Cardiac fibroblast (primary cell): ENCODE measurements at regions not wholly inside any gene's neighbourhood (a gene's known extent, or its start where the extent isn't known, plus 50 kb on each side); places are given as distances from the start of the nearest gene placed in this dataset.

Experiments used
- DNase-seq, 2 donors: peaks; one replicate each; pipeline versions ENCODE4 v3.0.0 to v3.0.0-alpha.2; 2010; ENCODE audit warnings: low read depth in 2 of 2
- H3K4me3 ChIP-seq, 2 donors: replicated peaks in 1 of 2; 1 replicate in 1 of 2; 2 replicates in 1 of 2; pipeline ENCODE4 v1.5.1; 2011; ENCODE audit warnings: low read depth in 2 of 2, low read length in 2 of 2, mild to moderate bottlenecking in 2 of 2, moderate library complexity in 1 of 2
- TF ChIP-seq, protein P1 (sequence below): IDR thresholded peaks from one replicate; pipeline ENCODE4 v1.5.1; 2011; ENCODE audit warnings: low read depth, mild to moderate bottlenecking, low read length, inconsistent platforms

DNA sequence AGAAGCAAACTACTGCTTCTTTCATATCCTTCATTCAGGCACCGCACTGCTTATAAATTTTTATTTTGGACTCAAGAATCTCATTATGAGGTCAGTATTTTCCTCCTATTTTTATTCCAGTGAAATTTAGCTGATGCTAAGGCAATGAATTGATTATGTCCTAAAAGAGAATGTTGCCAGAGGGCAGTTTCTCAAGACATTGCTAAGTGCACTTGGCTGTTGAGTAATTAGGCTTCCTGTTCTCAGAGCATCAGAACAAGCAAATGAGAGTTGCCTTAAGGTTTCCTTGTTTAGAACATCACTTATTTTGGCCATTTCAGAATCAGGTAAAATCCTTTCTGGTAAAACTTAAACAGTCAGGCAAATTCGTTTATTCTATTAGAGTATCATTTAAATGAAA is 548.6 kb upstream of the ZEB2 start:
- TF ChIP-seq, protein P1, sequence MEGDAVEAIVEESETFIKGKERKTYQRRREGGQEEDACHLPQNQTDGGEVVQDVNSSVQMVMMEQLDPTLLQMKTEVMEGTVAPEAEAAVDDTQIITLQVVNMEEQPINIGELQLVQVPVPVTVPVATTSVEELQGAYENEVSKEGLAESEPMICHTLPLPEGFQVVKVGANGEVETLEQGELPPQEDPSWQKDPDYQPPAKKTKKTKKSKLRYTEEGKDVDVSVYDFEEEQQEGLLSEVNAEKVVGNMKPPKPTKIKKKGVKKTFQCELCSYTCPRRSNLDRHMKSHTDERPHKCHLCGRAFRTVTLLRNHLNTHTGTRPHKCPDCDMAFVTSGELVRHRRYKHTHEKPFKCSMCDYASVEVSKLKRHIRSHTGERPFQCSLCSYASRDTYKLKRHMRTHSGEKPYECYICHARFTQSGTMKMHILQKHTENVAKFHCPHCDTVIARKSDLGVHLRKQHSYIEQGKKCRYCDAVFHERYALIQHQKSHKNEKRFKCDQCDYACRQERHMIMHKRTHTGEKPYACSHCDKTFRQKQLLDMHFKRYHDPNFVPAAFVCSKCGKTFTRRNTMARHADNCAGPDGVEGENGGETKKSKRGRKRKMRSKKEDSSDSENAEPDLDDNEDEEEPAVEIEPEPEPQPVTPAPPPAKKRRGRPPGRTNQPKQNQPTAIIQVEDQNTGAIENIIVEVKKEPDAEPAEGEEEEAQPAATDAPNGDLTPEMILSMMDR = no peak
- no peak for DNase-seq

DNA sequence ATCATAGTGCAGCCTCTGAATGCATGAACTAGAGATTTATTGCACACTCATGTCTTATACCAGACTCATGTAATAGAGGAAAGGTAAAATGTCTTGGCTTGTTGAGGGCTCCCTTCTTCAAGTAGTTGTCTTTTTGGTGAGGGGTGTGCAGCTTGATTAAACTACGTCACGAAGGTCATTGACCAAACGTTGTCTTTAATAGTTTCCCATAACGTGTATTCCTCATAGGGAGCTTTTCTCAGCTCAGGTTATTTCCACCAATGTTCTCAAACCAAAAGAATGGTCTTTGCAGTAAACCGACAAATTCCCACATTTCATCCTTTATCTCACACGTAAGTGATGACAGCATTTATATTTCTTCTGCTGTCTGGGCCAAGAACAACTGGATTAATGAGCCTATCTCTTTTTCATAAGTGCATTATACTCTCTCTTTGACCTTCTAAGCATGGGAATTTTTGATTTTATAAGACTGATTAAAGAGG is 547.7 kb upstream of the ZEB2 start:
- peak in 1 of 2 donors; percentile 34 for DNase-seq
- H3K4me3 ChIP-seq = no peak overlapping the region
- TF ChIP-seq, protein P1 = no peak

More for the DNA sequence above, 548.6 kb upstream of the ZEB2 start:
- no peak overlapping the region for H3K4me3 ChIP-seq

DNA sequence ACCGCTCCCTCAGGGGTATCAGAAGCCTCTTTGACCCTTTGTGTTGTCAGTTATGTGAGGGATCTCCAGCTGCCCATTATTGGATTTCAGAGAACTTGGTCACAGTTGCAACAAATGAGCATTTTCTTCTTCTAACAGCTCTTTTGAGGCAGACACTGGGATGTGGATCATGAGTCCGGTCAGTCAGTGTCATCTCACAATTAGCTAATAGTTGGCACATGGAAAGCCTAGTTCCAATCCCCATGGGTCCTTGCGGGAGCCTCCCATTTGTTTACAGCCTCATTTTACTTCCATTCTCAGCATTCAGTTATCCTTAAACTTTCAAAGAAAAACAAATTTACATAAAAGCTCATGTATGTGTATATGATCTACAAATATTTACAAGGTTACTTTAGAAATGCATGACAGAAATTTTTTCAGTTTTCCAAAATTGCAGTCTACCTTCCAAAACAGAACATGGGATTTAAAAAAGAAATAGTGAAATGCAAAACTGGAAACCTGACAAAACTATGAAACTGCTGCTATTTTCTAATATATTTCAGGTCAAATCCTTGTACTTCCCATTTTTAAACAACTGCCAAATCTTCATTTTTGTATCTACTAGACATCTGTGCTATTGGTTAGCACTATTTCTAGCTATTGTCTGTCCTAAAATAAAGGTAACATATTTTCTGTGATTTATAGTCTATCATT is 547.1 kb upstream of the ZEB2 start:
- TF ChIP-seq, protein P1 = no peak

DNA sequence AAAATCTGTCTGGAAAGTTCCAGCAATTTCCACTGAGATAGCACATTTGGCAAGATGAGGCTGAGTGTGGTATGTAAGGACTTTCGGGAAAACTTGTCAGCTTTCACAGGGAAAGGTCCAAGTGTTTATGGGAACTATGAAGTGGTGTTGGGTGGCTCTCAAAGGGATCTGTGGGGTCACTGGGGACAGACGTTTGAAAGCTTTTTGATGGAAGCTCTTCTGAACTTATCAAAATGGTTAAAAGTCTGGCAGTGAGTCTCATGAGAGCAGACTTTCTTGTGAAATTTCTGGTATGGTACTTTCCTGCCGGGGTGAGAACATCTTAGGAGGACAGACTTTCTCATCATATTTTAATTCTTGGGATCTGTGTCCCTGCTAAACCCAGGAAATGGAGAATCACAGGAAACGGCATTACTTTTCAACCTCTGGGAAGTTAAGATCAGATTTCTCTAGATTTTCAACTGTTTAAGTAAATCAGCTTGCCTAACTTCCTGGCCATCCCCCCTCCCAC is 546.3 kb upstream of the ZEB2 start:
- H3K4me3 ChIP-seq = no peak overlapping the region
- DNase-seq = peak; percentile 34 to 80
- TF ChIP-seq, protein P1 = no peak

More for the DNA sequence above, 547.1 kb upstream of the ZEB2 start:
- no peak overlapping the region for H3K4me3 ChIP-seq
- no peak for DNase-seq

DNA sequence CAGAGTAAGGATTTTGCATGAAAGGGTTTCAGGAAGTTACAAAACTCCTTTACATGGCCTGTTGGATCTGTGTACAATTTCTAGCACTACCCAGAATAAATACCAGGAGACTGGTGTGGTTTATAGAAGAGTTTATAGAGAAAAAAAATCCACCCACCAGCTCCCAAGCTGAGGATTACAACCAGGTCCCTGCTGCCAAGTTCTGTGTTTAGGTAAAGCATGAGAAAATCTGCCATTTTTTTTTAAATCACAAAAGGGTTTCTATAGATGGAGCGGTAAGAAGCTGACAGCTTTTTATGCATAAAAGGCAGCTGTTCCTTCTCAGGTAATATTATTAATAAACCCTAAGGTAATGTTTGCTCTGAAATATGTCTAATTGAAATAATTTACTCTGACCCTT is 545.4 kb upstream of the ZEB2 start:
- DNase-seq = peak in 1 of 2 donors; percentile 50
- H3K4me3 ChIP-seq = no peak overlapping the region
- TF ChIP-seq, protein P1 = no peak

DNA sequence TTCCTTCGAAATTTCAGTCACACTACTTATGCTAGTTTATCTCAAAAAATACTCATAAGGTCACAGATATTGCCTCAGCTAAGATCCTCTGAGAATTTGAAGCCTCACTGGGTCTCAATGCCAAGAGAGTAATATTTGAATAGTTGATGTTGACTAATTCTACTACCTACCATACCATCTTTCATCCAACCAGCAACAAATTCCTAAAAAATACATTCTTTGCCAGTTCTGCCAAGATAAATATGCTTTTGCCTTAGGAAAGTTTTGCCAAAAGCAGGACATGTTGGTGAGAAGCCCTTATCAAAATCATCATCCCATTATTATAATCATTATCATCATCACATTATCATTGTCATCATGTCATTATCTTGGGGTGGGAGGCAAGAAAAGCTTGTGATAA is 544.6 kb upstream of the ZEB2 start:
- peak in 1 of 2 donors; percentile 26 for DNase-seq
- no peak overlapping the region for H3K4me3 ChIP-seq
- TF ChIP-seq, protein P1 = no peak
